Pons (tissue), 1 donor: ENCODE measurements at regions not wholly inside any gene's neighbourhood (a gene's known extent, or its start where the extent isn't known, plus 50 kb on each side); places are given as distances from the start of the nearest gene placed in this dataset.

Experiments used
- DNase-seq: peaks from one replicate; pipeline ENCODE4 v3.0.0-alpha.2; 2016; ENCODE audit warnings: low spot score

- peak; percentile 30 for DNase-seq
Observed at GRCh38 chr4:57234252-57234775, 124.1 kb upstream of the IGFBP7 start.

GRCh38 chr4:57233386-57233785 lies 123.2 kb upstream of the IGFBP7 start:
- peak; percentile 4 for DNase-seq

- DNase-seq = no peak
Observed at GRCh38 chr4:57231781-57232180, 121.6 kb upstream of the IGFBP7 start.

- no peak for DNase-seq
Observed at GRCh38 chr4:57220734-57221133, 110.5 kb upstream of the IGFBP7 start.

- no peak for DNase-seq
Observed at GRCh38 chr4:57220172-57220571, 110.0 kb upstream of the IGFBP7 start.

- no peak for DNase-seq
Observed at GRCh38 chr4:57219431-57219830, 109.2 kb upstream of the IGFBP7 start.

- no peak for DNase-seq
Observed at GRCh38 chr4:57214654-57215411, 104.6 kb upstream of the IGFBP7 start.

- no peak for DNase-seq
Observed at GRCh38 chr4:57211131-57211530, 100.9 kb upstream of the IGFBP7 start.

- no peak for DNase-seq
Observed at GRCh38 chr4:57206172-57206571, 96.0 kb upstream of the IGFBP7 start.

- no peak for DNase-seq
Observed at GRCh38 chr4:57205580-57205979, 95.4 kb upstream of the IGFBP7 start.

- DNase-seq = no peak
Observed at GRCh38 chr4:57200799-57201327, 90.7 kb upstream of the IGFBP7 start.

GRCh38 chr4:57199267-57199666 lies 89.1 kb upstream of the IGFBP7 start:
- DNase-seq = no peak

GRCh38 chr4:57195622-57196021 lies 85.4 kb upstream of the IGFBP7 start:
- no peak for DNase-seq

- DNase-seq = no peak
Observed at GRCh38 chr4:57194068-57194611, 84.0 kb upstream of the IGFBP7 start.

GRCh38 chr4:57193209-57193810 lies 83.1 kb upstream of the IGFBP7 start:
- peak; percentile 25 for DNase-seq

- DNase-seq = no peak
Observed at GRCh38 chr4:57191523-57192034, 81.4 kb upstream of the IGFBP7 start.

GRCh38 chr4:57190601-57191481 lies 80.7 kb upstream of the IGFBP7 start:
- DNase-seq = no peak

- DNase-seq = no peak
Observed at GRCh38 chr4:57187246-57187645, 77.1 kb upstream of the IGFBP7 start.

- DNase-seq = no peak
Observed at GRCh38 chr4:57184378-57185029, 74.3 kb upstream of the IGFBP7 start.

GRCh38 chr4:57182132-57182874 lies 72.1 kb upstream of the IGFBP7 start:
- peak; percentile 98 for DNase-seq
